IMR-90 (cell line): ENCODE measurements at regions not wholly inside any gene's neighbourhood (a gene's known extent, or its start where the extent isn't known, plus 50 kb on each side); places are given as distances from the start of the nearest gene placed in this dataset.
"Not testable (repeated sequence)": the region's sequence is repeated elsewhere in the genome, so short reads cannot be mapped to it uniquely, and the experiment has no call there.

ENCODE experiments used
- ATAC-seq: fragments of 200-7000 bp; cut with Tn5 transposase; 2 replicates; pipeline ENCODE4 v1.9.1; 2020; ENCODE audit warnings: low read depth, mild to moderate bottlenecking, moderate library complexity
- BruUV-seq: library from RNA; stranded (reverse); fragments of 400-500 nt; replicated peaks from 2 replicates; lab custom pipeline; 2021; lab: Mats Ljungman, UMichigan
- CTCF ChIA-PET: fragments of 300-600 bp; formaldehyde crosslinking; extraction: SDS; loops from one replicate; lab custom pipeline; 2021; ENCODE audit warnings: antibody characterized with exemption; lab: Yijun Ruan, JAX
- POLR2A ChIA-PET: fragments of 300-600 bp; sonication (Branson Sonifier 250); formaldehyde crosslinking; loops from one replicate; lab custom pipeline; 2022; ENCODE audit warnings: antibody characterized with exemption; ENCODE audit not compliant: unreplicated experiment; lab: Charles Lee
- DNase-seq: peaks from one replicate; pipeline ENCODE4 v3.0.0; 2013
- H2AFZ ChIP-seq: replicated peaks from 2 replicates; pipeline ENCODE3; 2013; ENCODE audit warnings: low read length, mild to moderate bottlenecking; ENCODE audit not compliant: poor library complexity
- H2AK5ac ChIP-seq: 2 replicates; pipeline ENCODE4 v1.6.1; 2013; ENCODE audit warnings: low read depth, low read length, inconsistent platforms
- H2AK9ac ChIP-seq: replicated peaks from 2 replicates; pipeline ENCODE3; 2013; ENCODE audit warnings: mild to moderate bottlenecking, low read depth, low read length, moderate library complexity; ENCODE audit not compliant: poor library complexity
- H2BK120ac ChIP-seq: 2 replicates; pipeline ENCODE4 v1.6.1; 2013; ENCODE audit warnings: low read depth, low read length, inconsistent platforms
- H2BK15ac ChIP-seq: 3 replicates; pipeline ENCODE4 v1.6.1; 2013; ENCODE audit warnings: low read depth, low read length, inconsistent platforms
- H2BK20ac ChIP-seq: 2 replicates; pipeline ENCODE4 v1.6.1; 2013; ENCODE audit warnings: low read depth, mild to moderate bottlenecking, inconsistent platforms, low read length, moderate library complexity
- H2BK5ac ChIP-seq: 2 replicates; pipeline ENCODE4 v1.6.1; 2013; ENCODE audit warnings: mild to moderate bottlenecking, low read depth, low read length, inconsistent platforms; ENCODE audit not compliant: poor library complexity, severe bottlenecking
- H3K14ac ChIP-seq: replicated peaks from 2 replicates; pipeline ENCODE4 v1.6.1; 2013; ENCODE audit warnings: low read depth, low read length, inconsistent platforms
- H3K18ac ChIP-seq: 2 replicates; pipeline ENCODE4 v1.6.1; 2013; ENCODE audit warnings: low read depth, low read length, control low read depth
- H3K23ac ChIP-seq: 2 replicates; pipeline ENCODE4 v1.6.1; 2013; ENCODE audit warnings: low read depth, low read length, inconsistent platforms
- H3K27ac ChIP-seq: 2 replicates; pipeline ENCODE4 v1.5.1; 2013; ENCODE audit warnings: mild to moderate bottlenecking, control low read depth, low read length; ENCODE audit not compliant: insufficient read depth
- H3K27me3 ChIP-seq: 2 replicates; pipeline ENCODE4 v1.6.1; 2013; ENCODE audit warnings: low read length; ENCODE audit not compliant: control insufficient read depth, insufficient read depth
- H3K36me3 ChIP-seq: 2 replicates; pipeline ENCODE4 v1.6.1; 2013; ENCODE audit warnings: low read length, mixed read lengths; ENCODE audit not compliant: control insufficient read depth, insufficient read depth
- H3K4ac ChIP-seq: 2 replicates; pipeline ENCODE4 v1.6.1; 2013; ENCODE audit warnings: low read depth, low read length, inconsistent platforms
- H3K4me1 ChIP-seq: 2 replicates; pipeline ENCODE4 v1.6.1; 2013; ENCODE audit warnings: low read length, mixed read lengths; ENCODE audit not compliant: control insufficient read depth, insufficient read depth
- H3K4me2 ChIP-seq: 2 replicates; pipeline ENCODE4 v1.6.1; 2013; ENCODE audit warnings: low read depth, mild to moderate bottlenecking, control low read depth, low read length, moderate library complexity
- H3K4me3 ChIP-seq: 2 replicates; pipeline ENCODE4 v1.5.1; 2013; ENCODE audit warnings: low read depth, mild to moderate bottlenecking, control low read depth, low read length, moderate library complexity; ENCODE audit not compliant: insufficient read depth
- H3K56ac ChIP-seq: 2 replicates; pipeline ENCODE4 v1.6.1; 2013; ENCODE audit warnings: low read length, inconsistent platforms; ENCODE audit not compliant: insufficient read depth; ENCODE audit errors: extremely low read depth
- H3K79me1 ChIP-seq, 2 experiments: 2 replicates each; pipeline ENCODE4 v1.6.1; 2013; ENCODE audit warnings: low read length in 2 of 2, inconsistent platforms in 1 of 2, low read depth in 1 of 2
- H3K9ac ChIP-seq: 2 replicates; pipeline ENCODE4 v1.6.1; 2013; ENCODE audit warnings: low read depth, low read length, control low read depth
- H3K9me1 ChIP-seq: 2 replicates; pipeline ENCODE4 v1.6.1; 2013; ENCODE audit warnings: low read length, inconsistent platforms; ENCODE audit not compliant: insufficient read depth
- H3K9me3 ChIP-seq: 2 replicates; pipeline ENCODE4 v1.6.1; 2013; ENCODE audit warnings: low read length; ENCODE audit not compliant: control insufficient read depth, insufficient read depth
- H4K20me1 ChIP-seq: 2 replicates; pipeline ENCODE4 v1.6.1; 2013; ENCODE audit warnings: low read length, inconsistent platforms; ENCODE audit not compliant: insufficient read depth
- H4K5ac ChIP-seq: 2 replicates; pipeline ENCODE4 v1.6.1; 2013; ENCODE audit warnings: mild to moderate bottlenecking, low read depth, low read length, control low read depth
- H4K8ac ChIP-seq, 2 experiments: 2 replicates each; pipeline ENCODE4 v1.6.1; 2013; ENCODE audit warnings: low read depth in 2 of 2, low read length in 2 of 2, control low read depth in 1 of 2, inconsistent platforms in 1 of 2
- H4K91ac ChIP-seq: 2 replicates; pipeline ENCODE4 v1.6.1; 2013; ENCODE audit warnings: low read depth, low read length, inconsistent platforms; ENCODE audit not compliant: insufficient read depth
- BHLHE40 ChIP-seq: fragments of 150-350 bp; IDR thresholded peaks from 2 replicates; pipeline ENCODE4 v1.6.1; 2016; ENCODE audit warnings: mild to moderate bottlenecking, low read depth, low read length
- WGBS, 2 experiments: methylation state at CpG; one replicate each; pipeline versions ENCODE4 v1.1.5 to v1.1.7; 2013; ENCODE audit warnings: missing lambda C conversion rate in 2 of 2; ENCODE audit not compliant: insufficient read length in 1 of 2; ENCODE audit errors: extremely low coverage in 2 of 2; 5-methylcytosine and 5-hydroxymethylcytosine counted together
- dilution Hi-C: fragments of 300-500 bp; cut with HindIII; formaldehyde crosslinking; loops from one replicate; pipeline ENCODE4 v1.14.3; 2018; ENCODE audit warnings: low sequenced_read_pairs; ENCODE audit not compliant: unreplicated experiment
- in situ Hi-C: fragments of 300-500 bp; cut with MboI; formaldehyde crosslinking; loops from 3 replicates; pipeline ENCODE4 v1.14.3; 2019; ENCODE audit warnings: low sequenced_read_pairs, inconsistent platforms, mixed read lengths
- intact Hi-C: fragments of 100-400 bp; cut with micrococcal nuclease; formaldehyde crosslinking; loops from 2 replicates; pipeline ENCODE4 v1.10.0; 2022

- CTCF ChIA-PET, result no interaction called here
Observed at GRCh38 chr5:82873452-82873851, 203.7 kb downstream of the TMEM167A start.

GRCh38 chr5:82872321-82873288 lies 204.6 kb downstream of the TMEM167A start:
- H4K20me1 ChIP-seq, in situ Hi-C loops, H3K56ac ChIP-seq, H3K9me1 ChIP-seq, H3K4ac ChIP-seq, H3K9me3 ChIP-seq, H4K91ac ChIP-seq, H2AK5ac ChIP-seq, CTCF ChIA-PET, POLR2A ChIA-PET, H3K4me1 ChIP-seq, H4K8ac ChIP-seq, H4K5ac ChIP-seq, H2BK5ac ChIP-seq, ATAC-seq, H3K9ac ChIP-seq, H3K4me3 ChIP-seq, H3K79me1 ChIP-seq, H3K4me2 ChIP-seq, H3K27me3 ChIP-seq, intact Hi-C loops, dilution Hi-C loops, H2BK120ac ChIP-seq, H3K36me3 ChIP-seq, BruUV-seq, H2BK15ac ChIP-seq, H2AFZ ChIP-seq, H2BK20ac ChIP-seq, H3K27ac ChIP-seq, H3K14ac ChIP-seq, H2AK9ac ChIP-seq, DNase-seq, H3K18ac ChIP-seq, H3K23ac ChIP-seq: not testable (repeated sequence)
- 59% methylated on average over 5 of the region's 30 CpGs; no CpG with 5 or more reads in 1 of the 2 experiments for WGBS, 2 experiments

More at GRCh38 chr5:82873452-82873851, 203.7 kb downstream of the TMEM167A start:
- H4K20me1 ChIP-seq, result no peaks in the 10 kb centered on the region
- no peak overlapping the region for H3K27ac ChIP-seq
- H4K8ac ChIP-seq, result no peak overlapping the region
- no peak overlapping the region for H3K4ac ChIP-seq
- no peak for DNase-seq
- WGBS, 2 experiments, result 60% methylated on average over 1 of the region's 2 CpGs; no CpG with 5 or more reads in 1 of the 2 experiments
- BruUV-seq, result no TSS peak
- intact Hi-C loops, result no loop called here
- H3K79me1 ChIP-seq, result no peaks in the 10 kb centered on the region
- H3K4me1 ChIP-seq, result no peaks in the 10 kb centered on the region
- no peak overlapping the region for H2BK15ac ChIP-seq
- no peak overlapping the region for H2AFZ ChIP-seq
- TF ChIP-seq BHLHE40, result no peak
- no peak overlapping the region for H2BK120ac ChIP-seq
- H3K9me3 ChIP-seq, result no peaks in the 10 kb centered on the region
- no peak overlapping the region for H3K4me3 ChIP-seq
- no peak overlapping the region for H4K5ac ChIP-seq
- no peak overlapping the region for H2AK5ac ChIP-seq
- no peak overlapping the region for H3K4me2 ChIP-seq
- no peak overlapping the region for H3K9ac ChIP-seq
- H3K9me1 ChIP-seq, result no peaks in the 10 kb centered on the region
- in situ Hi-C loops, result no loop called here
- no peak overlapping the region for H4K91ac ChIP-seq
- H3K56ac ChIP-seq, result no peak overlapping the region
- H2AK9ac ChIP-seq, result no peak overlapping the region
- no peak overlapping the region for H3K14ac ChIP-seq
- no peaks in the 10 kb centered on the region for H3K36me3 ChIP-seq
- H2BK20ac ChIP-seq, result no peak overlapping the region
- no peak overlapping the region for H3K18ac ChIP-seq
- no peak overlapping the region for H3K23ac ChIP-seq
- no peak overlapping the region for H2BK5ac ChIP-seq
- POLR2A ChIA-PET, result no interaction called here
- ATAC-seq, result no peak
- no peaks in the 10 kb centered on the region for H3K27me3 ChIP-seq
- dilution Hi-C loops, result no loop called here
